Colonic mucosa (tissue), 4 donors: ENCODE measurements at regions not wholly inside any gene's neighbourhood (a gene's known extent, or its start where the extent isn't known, plus 50 kb on each side); places are given as distances from the start of the nearest gene placed in this dataset.

Experiments
- DNase-seq: peaks from one replicate; pipeline ENCODE4 v3.0.0-alpha.2; 2020
- H3K27ac ChIP-seq: fragments of 200-600 bp; one replicate; pipeline ENCODE4 v1.8.0; 2021
- H3K27me3 ChIP-seq: fragments of 200-600 bp; one replicate; pipeline ENCODE4 v1.8.0; 2021
- H3K36me3 ChIP-seq: fragments of 200-600 bp; one replicate; pipeline ENCODE4 v1.8.0; 2021
- H3K4me1 ChIP-seq: fragments of 200-600 bp; one replicate; pipeline ENCODE4 v1.8.0; 2021; ENCODE audit warnings: mild to moderate bottlenecking
- H3K4me3 ChIP-seq: fragments of 200-600 bp; one replicate; pipeline ENCODE4 v1.8.0; 2021
- H3K9ac ChIP-seq, 2 donors: one replicate each; pipeline ENCODE4 v1.7.0; 2013; ENCODE audit warnings: control low read depth in 2 of 2, low read depth in 2 of 2, low read length in 2 of 2
- H3K9me3 ChIP-seq: fragments of 200-600 bp; one replicate; pipeline ENCODE4 v1.8.0; 2021
- CTCF ChIP-seq: fragments of 200-600 bp; IDR thresholded peaks from one replicate; pipeline ENCODE4 v1.8.0; 2022; ENCODE audit warnings: antibody characterized with exemption, mild to moderate bottlenecking
- intact Hi-C: fragments of 100-400 bp; cut with DNase I; formaldehyde crosslinking; loops from one replicate; pipeline ENCODE4 v1.14.1; 2022
- donor health status: healthy.
- donor health status: DM: no; HTN: no; CAD: no.
- donor health status: DM: no; HTN: no; CAD: no.

DNA sequence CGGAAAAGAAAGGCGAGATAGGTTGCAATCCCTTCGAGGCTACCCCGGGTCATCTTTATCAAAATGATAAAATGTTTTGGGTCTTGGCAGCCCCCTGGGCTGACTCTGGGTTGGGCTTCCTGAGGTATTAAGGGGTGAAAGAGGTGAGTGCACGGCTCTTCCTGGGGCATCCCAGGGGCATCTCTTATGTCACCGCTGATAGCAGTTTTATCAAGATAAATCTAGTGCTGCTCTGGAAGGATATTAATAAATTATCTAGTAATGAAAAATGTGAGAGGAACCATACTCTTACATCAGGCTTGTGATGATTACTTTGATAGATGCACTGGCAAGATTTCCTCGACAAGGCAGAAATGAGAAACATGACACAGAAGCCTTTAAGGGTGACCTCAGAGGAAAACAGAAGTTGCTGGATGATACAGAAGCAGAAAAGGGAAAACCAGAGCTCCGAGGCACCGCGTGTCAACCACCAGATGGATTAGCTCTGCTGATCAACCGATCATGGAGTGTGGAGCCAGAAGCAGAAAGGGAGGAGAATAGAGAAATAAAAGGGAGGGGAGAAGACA, 491.3 kb downstream of the TMEM114 start:
- no peak overlapping the region for H3K9ac ChIP-seq
- no peak for DNase-seq
- intact Hi-C loops = no loop called here
- no peaks in the 10 kb centered on the region for H3K9me3 ChIP-seq
- no peaks in the 10 kb centered on the region for H3K4me1 ChIP-seq
- no peaks in the 10 kb centered on the region for H3K36me3 ChIP-seq
- H3K27ac ChIP-seq = no peak overlapping the region
- H3K4me3 ChIP-seq = no peak overlapping the region
- TF ChIP-seq CTCF = no peak
- no peaks in the 10 kb centered on the region for H3K27me3 ChIP-seq

- no peaks in the 10 kb centered on the region for H3K4me1 ChIP-seq
- H3K27me3 ChIP-seq = no peaks in the 10 kb centered on the region
- no peak overlapping the region for H3K9ac ChIP-seq
- H3K9me3 ChIP-seq = no peaks in the 10 kb centered on the region
- intact Hi-C loops = no loop called here
- H3K36me3 ChIP-seq = no peaks in the 10 kb centered on the region
- no peak overlapping the region for H3K27ac ChIP-seq
- no peak overlapping the region for H3K4me3 ChIP-seq
- DNase-seq = no peak
- no peak for TF ChIP-seq CTCF
Observed at GRCh38 chr16:8096211-8096610, 494.1 kb downstream of the TMEM114 start.

DNA sequence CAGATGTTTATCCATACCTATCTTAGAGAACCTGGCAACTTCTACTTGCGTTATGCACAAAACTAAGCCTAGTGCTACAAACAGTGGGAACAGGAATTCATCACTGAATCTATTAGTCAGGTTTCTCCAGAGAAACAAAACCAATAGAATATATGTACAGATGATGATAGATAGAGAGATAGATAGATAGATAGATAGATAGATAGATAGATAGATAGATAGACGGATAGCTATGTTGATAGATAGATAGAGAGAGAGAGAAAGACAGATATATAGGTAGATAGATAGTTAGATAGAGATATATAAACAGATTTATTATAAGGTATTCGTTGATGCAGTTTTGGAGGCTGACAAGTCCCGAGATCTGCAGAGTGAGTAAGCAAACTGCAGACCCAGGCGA, 495.6 kb downstream of the TMEM114 start:
- no peak overlapping the region for H3K4me3 ChIP-seq
- no peaks in the 10 kb centered on the region for H3K4me1 ChIP-seq
- no peaks in the 10 kb centered on the region for H3K36me3 ChIP-seq
- no peak overlapping the region for H3K27ac ChIP-seq
- H3K9me3 ChIP-seq = no peaks in the 10 kb centered on the region
- no peaks in the 10 kb centered on the region for H3K27me3 ChIP-seq
- intact Hi-C loops = no loop called here
- H3K9ac ChIP-seq = no peak overlapping the region
- TF ChIP-seq CTCF = no peak
- no peak for DNase-seq

GRCh38 chr16:8088820-8089338, 501.4 kb downstream of the TMEM114 start:
- intact Hi-C loops = no loop called here
- Histone ChIP-seq H3K36me3 (no peaks in the 10 kb centered on the region), H3K4me1 (no peaks in the 10 kb centered on the region), H3K27ac (no peak overlapping the region), H3K9me3 (no peaks in the 10 kb centered on the region), H3K9ac (no peak overlapping the region), H3K4me3 (no peak overlapping the region), H3K27me3 (no peaks in the 10 kb centered on the region)
- DNase-seq = no peak
- no peak for TF ChIP-seq CTCF

- Histone ChIP-seq H3K9ac (no peak overlapping the region), H3K27me3 (no peaks in the 10 kb centered on the region), H3K9me3 (no peaks in the 10 kb centered on the region), H3K4me1 (no peaks in the 10 kb centered on the region), H3K4me3 (no peak overlapping the region), H3K36me3 (no peaks in the 10 kb centered on the region), H3K27ac (no peak overlapping the region)
- DNase-seq = no peak
- no peak for TF ChIP-seq CTCF
- intact Hi-C loops = no loop called here
Observed at GRCh38 chr16:8087597-8088289, 502.6 kb downstream of the TMEM114 start.
